ENCODE measurements at regions not wholly inside any gene's neighbourhood (a gene's known extent, or its start where the extent isn't known, plus 50 kb on each side); places are given as distances from the start of the nearest gene placed in this dataset.

GRCh38 chr2:241943961-241944575, 74.5 kb downstream of the RTP5 start:
- Histone ChIP-seq H3K79me2 (ENCODE audit: insufficient read depth) (no peaks in the 10 kb centered on the region), H3K36me3 (ENCODE audit: low read depth) (no peaks in the 10 kb centered on the region), H3K4me3 (no peak overlapping the region), H3K27me3 (replicated peaks; ENCODE audit: insufficient read depth) (no peaks in the 10 kb centered on the region), H4K20me1 (ENCODE audit: insufficient read depth) (no peaks in the 10 kb centered on the region), H3K9me3 (ENCODE audit: low read depth) (no peaks in the 10 kb centered on the region), H3K9me2 (ENCODE audit: insufficient read depth) (no peaks in the 10 kb centered on the region), H3K9ac (no peak overlapping the region), H3K4me1 (ENCODE audit: insufficient read depth) (no peaks in the 10 kb centered on the region), H3K4me2 (ENCODE audit: unreplicated experiment) (no peak overlapping the region), H3K27ac (no peak overlapping the region), H3F3A (ENCODE audit: insufficient read depth) (no peaks in the 10 kb centered on the region), H2AFZ (no peak overlapping the region)
- no peak for TF ChIP-seq EZH2phosphoT487 (IDR thresholded peaks at IDR 0.05; ENCODE audit: insufficient read depth, low read depth)
- no peak for TF ChIP-seq EZH2 (IDR thresholded peaks at IDR 0.05; ENCODE audit: insufficient read depth, poor library complexity, severe bottlenecking)
- WGBS, 2 experiments (ENCODE audit: low coverage in 1 of 2, low lambda C conversion rate in 2 of 2, missing lambda C conversion rate in 2 of 2) = 63 to 65% methylated on average over 17 of the region's 17 CpGs
- no peak for DNase-seq
- in situ Hi-C loops (cut with MboI) = no loop called here

DNA sequence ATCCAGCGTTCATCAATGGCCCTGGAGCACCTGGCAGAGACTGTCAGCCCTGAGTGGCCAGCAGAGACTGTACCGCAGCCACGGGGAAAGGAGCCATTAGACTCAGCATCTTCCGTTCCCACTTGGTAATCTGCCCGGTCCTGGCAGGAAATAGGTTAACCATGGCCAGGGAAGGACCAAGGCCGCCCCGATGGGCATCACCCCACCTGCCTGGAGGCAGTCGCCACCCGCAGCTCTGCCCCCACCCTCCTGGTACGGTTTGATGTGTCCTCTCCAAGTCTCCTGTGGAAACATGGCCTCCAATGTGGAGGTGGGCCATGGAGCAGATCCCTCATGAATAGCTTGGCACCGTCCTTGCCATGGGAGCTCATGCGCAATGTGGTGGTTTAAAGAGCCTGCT, 75.3 kb downstream of the RTP5 start:
- in situ Hi-C loops (cut with MboI) = no loop called here
- H3K27me3 ChIP-seq (replicated peaks; ENCODE audit: insufficient read depth) = no peaks in the 10 kb centered on the region
- TF ChIP-seq EZH2 (IDR thresholded peaks at IDR 0.05; ENCODE audit: insufficient read depth, poor library complexity, severe bottlenecking) = no peak
- no peak for TF ChIP-seq EZH2phosphoT487 (IDR thresholded peaks at IDR 0.05; ENCODE audit: insufficient read depth, low read depth)
- no peaks in the 10 kb centered on the region for H4K20me1 ChIP-seq (ENCODE audit: insufficient read depth)
- no peaks in the 10 kb centered on the region for H3K4me1 ChIP-seq (ENCODE audit: insufficient read depth)
- no peaks in the 10 kb centered on the region for H3F3A ChIP-seq (ENCODE audit: insufficient read depth)
- H3K79me2 ChIP-seq (ENCODE audit: insufficient read depth) = no peaks in the 10 kb centered on the region
- H3K4me3 ChIP-seq = no peak overlapping the region
- no peak overlapping the region for H3K9ac ChIP-seq
- no peaks in the 10 kb centered on the region for H3K36me3 ChIP-seq (ENCODE audit: low read depth)
- WGBS, 2 experiments (ENCODE audit: low coverage in 1 of 2, low lambda C conversion rate in 2 of 2, missing lambda C conversion rate in 2 of 2) = 48 to 53% methylated on average over 11 to 12 of the region's 12 CpGs
- no peaks in the 10 kb centered on the region for H3K9me2 ChIP-seq (ENCODE audit: insufficient read depth)
- H3K4me2 ChIP-seq (ENCODE audit: unreplicated experiment) = no peak overlapping the region
- H3K9me3 ChIP-seq (ENCODE audit: low read depth) = no peaks in the 10 kb centered on the region
- no peak overlapping the region for H2AFZ ChIP-seq
- H3K27ac ChIP-seq = no peak overlapping the region
- DNase-seq = no peak

DNA sequence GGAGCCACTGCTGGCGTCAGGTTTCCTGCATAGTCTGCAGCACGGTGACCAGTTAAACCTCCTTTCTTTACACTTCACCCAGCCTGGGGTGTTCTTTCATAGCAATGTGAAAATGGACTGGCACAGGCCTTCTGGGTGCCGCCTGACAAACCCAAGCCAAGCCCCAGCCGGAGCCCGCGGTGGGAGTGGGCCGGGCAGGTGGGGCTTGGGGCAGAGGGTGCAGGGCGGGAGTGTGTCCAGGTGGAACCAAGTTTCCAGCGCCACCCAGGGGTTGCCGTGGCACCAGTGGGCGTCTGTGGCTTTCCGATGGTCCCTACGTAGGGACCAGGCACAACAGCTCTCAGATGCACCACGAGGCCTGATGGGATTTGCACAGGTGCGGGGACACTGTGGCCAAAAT, 75.8 kb downstream of the RTP5 start:
- 81 to 85% methylated on average over 14 to 15 of the region's 15 CpGs for WGBS, 2 experiments (ENCODE audit: low coverage in 1 of 2, low lambda C conversion rate in 2 of 2, missing lambda C conversion rate in 2 of 2)
- Histone ChIP-seq H3K79me2 (ENCODE audit: insufficient read depth) (no peaks in the 10 kb centered on the region), H3K4me1 (ENCODE audit: insufficient read depth) (no peaks in the 10 kb centered on the region), H2AFZ (no peak overlapping the region), H3K4me3 (no peak overlapping the region), H3F3A (ENCODE audit: insufficient read depth) (no peaks in the 10 kb centered on the region), H3K27ac (no peak overlapping the region), H3K4me2 (ENCODE audit: unreplicated experiment) (no peak overlapping the region), H3K9me2 (ENCODE audit: insufficient read depth) (no peaks in the 10 kb centered on the region), H3K36me3 (ENCODE audit: low read depth) (no peaks in the 10 kb centered on the region), H3K9ac (no peak overlapping the region), H3K27me3 (replicated peaks; ENCODE audit: insufficient read depth) (no peaks in the 10 kb centered on the region), H4K20me1 (ENCODE audit: insufficient read depth) (no peaks in the 10 kb centered on the region), H3K9me3 (ENCODE audit: low read depth) (no peaks in the 10 kb centered on the region)
- TF ChIP-seq EZH2 (IDR thresholded peaks at IDR 0.05; ENCODE audit: insufficient read depth, poor library complexity, severe bottlenecking) (no peak), EZH2phosphoT487 (IDR thresholded peaks at IDR 0.05; ENCODE audit: insufficient read depth, low read depth) (no peak)
- in situ Hi-C loops (cut with MboI) = no loop called here
- no peak for DNase-seq

DNA sequence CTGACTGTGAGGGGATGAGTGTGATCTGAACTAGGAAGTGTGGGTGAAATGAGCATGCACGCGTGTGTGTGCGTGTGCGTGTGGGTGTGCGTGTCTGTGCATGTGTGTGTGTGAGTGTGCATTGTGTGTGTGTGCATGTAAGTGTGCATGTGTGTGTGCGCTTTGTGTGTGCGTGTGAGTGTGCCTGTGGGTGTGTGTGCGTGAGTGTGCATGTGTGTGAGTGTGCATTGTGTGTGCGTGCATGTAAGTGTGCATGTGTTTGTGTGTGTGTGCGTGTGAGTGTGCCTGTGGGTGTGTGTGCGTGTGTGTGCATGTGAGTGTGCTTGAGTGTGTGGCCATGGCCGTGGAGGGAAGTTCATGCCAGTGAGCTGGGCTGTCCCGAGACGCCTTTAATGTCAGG, 76.3 kb downstream of the RTP5 start:
- H3K4me1 ChIP-seq (ENCODE audit: insufficient read depth) = no peaks in the 10 kb centered on the region
- H3K27me3 ChIP-seq (replicated peaks; ENCODE audit: insufficient read depth) = no peaks in the 10 kb centered on the region
- in situ Hi-C loops (cut with MboI) = no loop called here
- no peak for DNase-seq
- WGBS, 2 experiments (ENCODE audit: low coverage in 1 of 2, low lambda C conversion rate in 2 of 2, missing lambda C conversion rate in 2 of 2) = 81 to 82% methylated on average over 14 of the region's 14 CpGs
- no peak overlapping the region for H3K4me3 ChIP-seq
- H4K20me1 ChIP-seq (ENCODE audit: insufficient read depth) = no peaks in the 10 kb centered on the region
- H3K9me2 ChIP-seq (ENCODE audit: insufficient read depth) = no peaks in the 10 kb centered on the region
- TF ChIP-seq EZH2 (IDR thresholded peaks at IDR 0.05; ENCODE audit: insufficient read depth, poor library complexity, severe bottlenecking) = no peak
- H3K36me3 ChIP-seq (ENCODE audit: low read depth) = no peaks in the 10 kb centered on the region
- H3K27ac ChIP-seq = no peak overlapping the region
- H2AFZ ChIP-seq = no peak overlapping the region
- no peak overlapping the region for H3K9ac ChIP-seq
- H3K4me2 ChIP-seq (ENCODE audit: unreplicated experiment) = no peak overlapping the region
- no peaks in the 10 kb centered on the region for H3K9me3 ChIP-seq (ENCODE audit: low read depth)
- no peaks in the 10 kb centered on the region for H3F3A ChIP-seq (ENCODE audit: insufficient read depth)
- no peaks in the 10 kb centered on the region for H3K79me2 ChIP-seq (ENCODE audit: insufficient read depth)

All from GM23248 (cell line).